ENCODE measurements at regions not wholly inside any gene's neighbourhood (a gene's known extent, or its start where the extent isn't known, plus 50 kb on each side); places are given as distances from the start of the nearest gene placed in this dataset.

DNA sequence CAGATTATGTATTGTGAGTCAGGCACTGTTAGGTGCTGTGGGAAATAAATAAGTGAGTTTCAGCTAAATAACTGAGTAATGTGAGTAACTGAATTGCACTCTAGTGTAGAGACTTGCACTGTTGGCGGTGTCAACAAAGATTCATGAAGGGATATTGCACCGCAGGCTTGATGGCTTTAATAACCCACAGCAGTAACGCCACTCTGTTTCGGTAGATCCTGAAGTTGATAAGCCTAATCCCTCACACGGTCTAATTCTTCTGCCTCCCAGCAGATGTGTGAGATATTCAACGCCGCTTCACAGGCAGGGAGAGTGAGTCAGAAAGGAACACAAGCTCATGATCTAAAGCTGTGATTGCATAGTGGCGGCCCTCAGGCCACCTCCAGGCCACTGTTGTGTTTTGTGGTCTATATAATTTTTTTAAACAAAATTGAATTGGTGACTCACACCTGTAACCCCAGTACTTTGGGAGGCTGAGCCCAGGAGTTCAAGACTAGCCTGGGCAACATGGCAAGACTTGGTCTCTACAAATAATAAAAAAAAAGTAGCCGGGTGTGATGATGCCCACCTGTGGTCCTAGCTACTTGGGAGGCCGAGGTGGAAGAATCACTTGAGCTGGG is 94.3 kb downstream of the LIPG start:
- no peak for DNase-seq

DNA sequence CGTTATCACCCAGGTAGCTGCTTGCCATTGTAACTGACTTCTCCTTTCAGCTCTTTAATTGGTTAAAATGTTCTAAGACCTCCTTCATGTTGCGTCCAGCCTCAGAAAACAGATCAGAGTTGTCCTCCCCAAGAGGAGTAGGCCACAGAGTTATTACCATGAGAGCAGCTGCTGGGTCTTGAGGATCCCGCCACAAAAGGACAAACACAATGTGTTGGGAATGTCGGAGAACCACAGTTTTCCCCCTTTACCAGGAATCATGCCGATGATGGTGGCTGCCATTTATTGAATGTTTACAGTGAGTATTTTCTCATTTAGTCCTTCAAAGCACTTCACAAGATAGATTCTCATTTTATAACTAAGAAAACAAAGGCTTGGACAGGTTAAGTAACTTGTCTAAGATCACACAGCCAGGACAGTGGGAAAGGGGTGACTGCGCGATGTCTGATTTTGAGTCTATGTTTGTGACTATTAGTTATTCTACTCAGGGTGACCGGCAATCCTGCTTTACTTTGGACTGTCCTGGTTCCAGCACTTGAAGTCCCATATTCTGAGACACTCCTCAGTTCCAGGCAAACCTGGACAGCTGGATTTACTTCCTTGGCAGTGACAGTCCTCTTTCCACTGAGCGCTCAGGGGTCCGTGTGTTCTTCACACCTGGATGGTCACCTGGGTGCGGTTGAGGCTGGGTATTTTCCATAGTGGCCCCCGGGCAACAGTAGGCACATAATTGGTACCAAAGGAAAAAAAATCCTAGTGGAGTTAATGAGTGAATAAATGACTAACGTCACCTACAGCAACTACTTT is 93.6 kb downstream of the LIPG start:
- DNase-seq: no peak

- no peak for DNase-seq
Measured at GRCh38 chr18:49654347-49654746, 92.5 kb downstream of the LIPG start.

- no peak for DNase-seq
Measured at GRCh38 chr18:49652881-49653724, 91.2 kb downstream of the LIPG start.

DNA sequence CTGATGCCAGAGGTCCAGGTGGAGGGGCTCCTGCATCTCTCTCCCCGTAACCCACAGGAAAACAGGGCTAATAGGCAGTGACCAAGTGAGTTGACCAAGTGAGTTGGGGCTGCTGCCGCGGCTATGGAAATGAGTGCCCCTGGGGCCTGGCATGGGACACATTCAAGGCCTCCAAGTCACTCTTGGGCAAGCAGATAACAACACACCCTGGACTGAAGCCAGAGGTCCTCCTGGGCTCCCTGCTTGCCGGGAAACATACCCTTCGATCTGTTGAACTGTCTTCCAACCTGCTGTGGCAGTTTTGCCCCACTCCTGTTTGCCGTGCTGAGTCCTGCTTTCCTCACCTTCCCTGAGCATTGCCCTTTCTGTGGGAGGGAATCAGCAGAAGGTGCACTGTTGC is 89.2 kb downstream of the LIPG start:
- DNase-seq: no peak

GRCh38 chr18:49650426-49650891 is 88.6 kb downstream of the LIPG start:
- no peak for DNase-seq

DNA sequence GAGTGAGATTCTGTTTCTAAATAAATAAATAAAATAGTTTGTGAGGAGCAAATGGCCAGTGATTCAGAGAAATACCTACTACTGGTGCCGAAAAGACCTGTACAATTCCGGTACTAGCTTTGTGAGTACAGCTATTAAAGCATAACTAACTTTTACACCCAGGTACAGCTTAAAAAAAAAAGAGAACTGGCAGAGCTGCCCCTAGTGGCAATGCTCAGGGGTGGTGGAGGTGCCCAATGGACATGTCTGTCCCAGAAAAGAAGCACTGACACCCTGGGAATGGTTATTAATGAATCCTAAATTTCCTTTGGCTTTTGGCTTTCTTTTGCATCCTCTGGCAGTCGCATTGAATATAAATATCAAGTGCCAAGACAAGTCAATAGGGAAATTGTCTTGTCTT is 87.0 kb downstream of the LIPG start:
- no peak for DNase-seq
